ENCODE measurements at regions not wholly inside any gene's neighbourhood (a gene's known extent, or its start where the extent isn't known, plus 50 kb on each side); places are given as distances from the start of the nearest gene placed in this dataset.

DNA sequence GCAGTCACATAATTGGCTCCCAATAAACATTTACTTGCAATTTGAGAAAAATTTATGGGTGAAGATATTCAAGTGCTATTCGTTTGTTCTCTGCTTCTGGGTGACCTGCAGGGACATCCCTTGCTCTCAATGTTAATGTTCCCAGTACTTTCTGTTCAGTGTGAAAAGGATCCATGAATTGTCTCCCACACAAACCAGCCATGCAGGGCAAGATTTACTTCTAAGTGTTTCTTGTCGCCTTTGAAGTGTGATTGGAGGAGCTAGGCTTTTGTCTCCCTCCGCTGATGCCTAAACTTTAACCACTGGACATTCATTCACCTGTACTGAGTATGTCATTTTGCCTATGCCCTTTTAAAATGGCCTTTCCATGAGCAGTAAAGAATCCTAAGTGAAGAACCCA, 66.4 kb upstream of the ADA2 start:
- TF ChIP-seq, protein P1, sequence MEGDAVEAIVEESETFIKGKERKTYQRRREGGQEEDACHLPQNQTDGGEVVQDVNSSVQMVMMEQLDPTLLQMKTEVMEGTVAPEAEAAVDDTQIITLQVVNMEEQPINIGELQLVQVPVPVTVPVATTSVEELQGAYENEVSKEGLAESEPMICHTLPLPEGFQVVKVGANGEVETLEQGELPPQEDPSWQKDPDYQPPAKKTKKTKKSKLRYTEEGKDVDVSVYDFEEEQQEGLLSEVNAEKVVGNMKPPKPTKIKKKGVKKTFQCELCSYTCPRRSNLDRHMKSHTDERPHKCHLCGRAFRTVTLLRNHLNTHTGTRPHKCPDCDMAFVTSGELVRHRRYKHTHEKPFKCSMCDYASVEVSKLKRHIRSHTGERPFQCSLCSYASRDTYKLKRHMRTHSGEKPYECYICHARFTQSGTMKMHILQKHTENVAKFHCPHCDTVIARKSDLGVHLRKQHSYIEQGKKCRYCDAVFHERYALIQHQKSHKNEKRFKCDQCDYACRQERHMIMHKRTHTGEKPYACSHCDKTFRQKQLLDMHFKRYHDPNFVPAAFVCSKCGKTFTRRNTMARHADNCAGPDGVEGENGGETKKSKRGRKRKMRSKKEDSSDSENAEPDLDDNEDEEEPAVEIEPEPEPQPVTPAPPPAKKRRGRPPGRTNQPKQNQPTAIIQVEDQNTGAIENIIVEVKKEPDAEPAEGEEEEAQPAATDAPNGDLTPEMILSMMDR (conservative IDR thresholded peaks at IDR 0.05 in 1 of 2, IDR thresholded peaks at IDR 0.05 in 1 of 2; ENCODE audit: extremely low read depth in 1 of 2, insufficient read depth in 1 of 2, low read depth in 1 of 2, low read length in 2 of 2), result no peak
- no peak for TF ChIP-seq EZH2 (IDR thresholded peaks at IDR 0.05; ENCODE audit: borderline replicate concordance, low read length)
